Colonic mucosa (tissue), 4 donors: ENCODE measurements at regions not wholly inside any gene's neighbourhood (a gene's known extent, or its start where the extent isn't known, plus 50 kb on each side); places are given as distances from the start of the nearest gene placed in this dataset.

Source experiments
- DNase-seq: peaks from one replicate; pipeline ENCODE4 v3.0.0-alpha.2; 2020
- H3K27ac ChIP-seq: fragments of 200-600 bp; one replicate; pipeline ENCODE4 v1.8.0; 2021
- H3K27me3 ChIP-seq: fragments of 200-600 bp; one replicate; pipeline ENCODE4 v1.8.0; 2021
- H3K36me3 ChIP-seq: fragments of 200-600 bp; one replicate; pipeline ENCODE4 v1.8.0; 2021
- H3K4me1 ChIP-seq: fragments of 200-600 bp; one replicate; pipeline ENCODE4 v1.8.0; 2021; ENCODE audit warnings: mild to moderate bottlenecking
- H3K4me3 ChIP-seq: fragments of 200-600 bp; one replicate; pipeline ENCODE4 v1.8.0; 2021
- H3K9ac ChIP-seq, 2 donors: one replicate each; pipeline ENCODE4 v1.7.0; 2013; ENCODE audit warnings: control low read depth in 2 of 2, low read depth in 2 of 2, low read length in 2 of 2
- H3K9me3 ChIP-seq: fragments of 200-600 bp; one replicate; pipeline ENCODE4 v1.8.0; 2021
- intact Hi-C: fragments of 100-400 bp; cut with DNase I; formaldehyde crosslinking; loops from one replicate; pipeline ENCODE4 v1.14.1; 2022
- TF ChIP-seq, protein P1 (sequence below): fragments of 200-600 bp; IDR thresholded peaks from one replicate; pipeline ENCODE4 v1.8.0; 2022; ENCODE audit warnings: antibody characterized with exemption, mild to moderate bottlenecking
- donor health status: healthy.
- donor health status: DM: no; HTN: no; CAD: no.
- donor health status: DM: no; HTN: no; CAD: no.

- Histone ChIP-seq H3K4me1 (no peaks in the 10 kb centered on the region), H3K36me3 (no peaks in the 10 kb centered on the region), H3K9me3 (no peaks in the 10 kb centered on the region), H3K27me3 (no peaks in the 10 kb centered on the region), H3K27ac (no peak overlapping the region), H3K9ac (no peak overlapping the region), H3K4me3 (no peak overlapping the region)
- no peak for DNase-seq
- intact Hi-C loops, result no loop called here
- TF ChIP-seq, protein P1, sequence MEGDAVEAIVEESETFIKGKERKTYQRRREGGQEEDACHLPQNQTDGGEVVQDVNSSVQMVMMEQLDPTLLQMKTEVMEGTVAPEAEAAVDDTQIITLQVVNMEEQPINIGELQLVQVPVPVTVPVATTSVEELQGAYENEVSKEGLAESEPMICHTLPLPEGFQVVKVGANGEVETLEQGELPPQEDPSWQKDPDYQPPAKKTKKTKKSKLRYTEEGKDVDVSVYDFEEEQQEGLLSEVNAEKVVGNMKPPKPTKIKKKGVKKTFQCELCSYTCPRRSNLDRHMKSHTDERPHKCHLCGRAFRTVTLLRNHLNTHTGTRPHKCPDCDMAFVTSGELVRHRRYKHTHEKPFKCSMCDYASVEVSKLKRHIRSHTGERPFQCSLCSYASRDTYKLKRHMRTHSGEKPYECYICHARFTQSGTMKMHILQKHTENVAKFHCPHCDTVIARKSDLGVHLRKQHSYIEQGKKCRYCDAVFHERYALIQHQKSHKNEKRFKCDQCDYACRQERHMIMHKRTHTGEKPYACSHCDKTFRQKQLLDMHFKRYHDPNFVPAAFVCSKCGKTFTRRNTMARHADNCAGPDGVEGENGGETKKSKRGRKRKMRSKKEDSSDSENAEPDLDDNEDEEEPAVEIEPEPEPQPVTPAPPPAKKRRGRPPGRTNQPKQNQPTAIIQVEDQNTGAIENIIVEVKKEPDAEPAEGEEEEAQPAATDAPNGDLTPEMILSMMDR, result no peak
These were observed 549.8 kb upstream of the INTU start for GRCh38 chr4:127082986-127083385.

GRCh38 chr4:127084666-127085065 is 548.1 kb upstream of the INTU start:
- H3K4me1 ChIP-seq, result no peaks in the 10 kb centered on the region
- no peak overlapping the region for H3K9ac ChIP-seq
- no peak for DNase-seq
- H3K27me3 ChIP-seq, result no peaks in the 10 kb centered on the region
- no peak overlapping the region for H3K27ac ChIP-seq
- H3K9me3 ChIP-seq, result no peaks in the 10 kb centered on the region
- TF ChIP-seq, protein P1, result no peak
- no peak overlapping the region for H3K4me3 ChIP-seq
- intact Hi-C loops, result no loop called here
- no peaks in the 10 kb centered on the region for H3K36me3 ChIP-seq

DNA sequence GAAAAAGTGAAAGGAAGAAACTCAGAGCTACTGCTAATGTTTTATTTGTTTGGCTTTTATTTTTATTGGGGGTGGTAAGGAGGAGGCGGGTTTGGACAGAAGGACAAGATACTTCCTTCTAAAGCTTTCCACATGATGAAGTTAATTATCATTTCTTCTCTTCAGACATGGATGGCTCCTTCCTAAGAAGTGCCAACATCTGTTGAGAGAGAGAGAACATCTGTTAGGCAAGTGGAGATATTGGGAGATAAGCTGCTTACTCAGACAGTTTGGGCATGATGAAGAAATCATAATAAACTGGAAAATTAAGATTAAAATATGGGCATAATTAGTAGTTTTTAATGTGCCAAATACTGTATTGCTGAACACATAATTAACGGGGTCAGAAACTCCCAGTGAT is 535.7 kb upstream of the INTU start:
- Histone ChIP-seq H3K4me3 (no peak overlapping the region), H3K27ac (no peak overlapping the region), H3K4me1 (no peaks in the 10 kb centered on the region), H3K9me3 (no peaks in the 10 kb centered on the region), H3K27me3 (no peaks in the 10 kb centered on the region), H3K36me3 (no peaks in the 10 kb centered on the region), H3K9ac (no peak overlapping the region)
- DNase-seq, result no peak
- intact Hi-C loops, result no loop called here
- TF ChIP-seq, protein P1, result no peak

GRCh38 chr4:127102361-127102760 is 530.4 kb upstream of the INTU start:
- Histone ChIP-seq H3K9ac (no peak overlapping the region), H3K9me3 (no peaks in the 10 kb centered on the region), H3K4me1 (no peaks in the 10 kb centered on the region), H3K27me3 (no peaks in the 10 kb centered on the region), H3K4me3 (no peak overlapping the region), H3K36me3 (no peaks in the 10 kb centered on the region), H3K27ac (no peak overlapping the region)
- DNase-seq, result no peak
- TF ChIP-seq, protein P1, result no peak
- intact Hi-C loops, result no loop called here

DNA sequence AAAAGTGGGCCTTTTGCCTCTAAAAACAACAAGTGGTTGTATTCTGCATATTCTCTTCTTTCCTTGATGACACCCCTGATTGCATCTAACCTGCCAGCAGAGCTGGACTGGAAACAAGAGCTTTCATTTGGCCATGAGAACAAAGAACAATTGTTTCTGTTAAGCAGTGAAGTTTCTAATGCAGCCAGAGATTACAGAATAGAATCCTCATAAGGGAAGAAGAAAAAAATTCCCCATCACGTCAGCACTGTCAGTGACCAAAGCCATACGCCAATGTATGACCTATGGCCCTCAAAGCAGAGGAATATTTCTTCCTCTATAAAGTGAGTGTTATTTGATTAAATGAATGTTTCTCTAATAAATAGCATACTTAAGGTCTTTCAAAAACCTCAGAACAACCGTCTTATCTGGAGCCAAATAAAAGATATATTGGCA is 529.1 kb upstream of the INTU start:
- TF ChIP-seq, protein P1, result no peak
- intact Hi-C loops, result no loop called here
- Histone ChIP-seq H3K4me1 (no peaks in the 10 kb centered on the region), H3K9ac (no peak overlapping the region), H3K36me3 (no peaks in the 10 kb centered on the region), H3K27me3 (no peaks in the 10 kb centered on the region), H3K9me3 (no peaks in the 10 kb centered on the region), H3K27ac (no peak overlapping the region), H3K4me3 (no peak overlapping the region)
- DNase-seq, result no peak
